ENCODE measurements at regions not wholly inside any gene's neighbourhood (a gene's known extent, or its start where the extent isn't known, plus 50 kb on each side); places are given as distances from the start of the nearest gene placed in this dataset.

DNA sequence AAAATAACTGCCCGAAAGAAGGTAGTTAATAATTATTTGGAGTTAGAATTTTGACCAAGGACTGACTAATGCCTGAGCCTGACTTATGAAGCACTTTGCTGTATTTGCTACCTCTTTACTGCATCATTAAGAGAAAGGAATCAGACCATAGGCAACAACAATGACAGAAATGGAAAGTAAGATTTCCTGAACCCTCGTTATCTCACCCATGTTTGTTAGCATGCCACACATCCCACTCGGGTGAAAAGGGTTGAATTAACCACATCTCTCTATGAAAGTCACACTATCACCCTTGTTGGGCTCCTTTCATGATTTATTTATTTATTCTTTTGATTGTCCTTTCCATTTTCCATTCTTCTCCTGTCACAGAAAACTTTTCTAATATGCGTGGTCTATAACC lies 59.6 kb downstream of the OLIG3 start:
- peaks cover 3% of the 10 kb centered on the region for H3K9me3 Mint-ChIP-seq
- no peak overlapping the region for H3K27ac Mint-ChIP-seq
- DNase-seq: no peak
- no peaks in the 10 kb centered on the region for H3K4me1 Mint-ChIP-seq
- no peak overlapping the region for H3K4me3 Mint-ChIP-seq
- H3K36me3 Mint-ChIP-seq: no peaks in the 10 kb centered on the region
- H3K27me3 Mint-ChIP-seq: no peaks in the 10 kb centered on the region

GRCh38 chr6:137432054-137432611 lies 62.1 kb downstream of the OLIG3 start:
- Mint-ChIP-seq H3K27ac (no peak overlapping the region), H3K9me3 (no peaks in the 10 kb centered on the region), H3K4me1 (no peaks in the 10 kb centered on the region), H3K4me3 (no peak overlapping the region), H3K36me3 (no peaks in the 10 kb centered on the region), H3K27me3 (no peaks in the 10 kb centered on the region)
- no peak for DNase-seq

- Mint-ChIP-seq H3K9me3 (no peaks in the 10 kb centered on the region), H3K36me3 (no peaks in the 10 kb centered on the region), H3K4me1 (no peaks in the 10 kb centered on the region), H3K27ac (no peak overlapping the region), H3K4me3 (no peak overlapping the region), H3K27me3 (no peaks in the 10 kb centered on the region)
- DNase-seq: no peak
Measured at GRCh38 chr6:137430954-137431353, 63.2 kb downstream of the OLIG3 start.

- Mint-ChIP-seq H3K4me1 (peaks cover 15% of the 10 kb centered on the region), H3K4me3 (no peak overlapping the region), H3K27ac (no peak overlapping the region), H3K27me3 (no peaks in the 10 kb centered on the region), H3K36me3 (no peaks in the 10 kb centered on the region), H3K9me3 (no peaks in the 10 kb centered on the region)
- no peak for DNase-seq
Measured at GRCh38 chr6:137427656-137428290, 66.4 kb downstream of the OLIG3 start.

DNA sequence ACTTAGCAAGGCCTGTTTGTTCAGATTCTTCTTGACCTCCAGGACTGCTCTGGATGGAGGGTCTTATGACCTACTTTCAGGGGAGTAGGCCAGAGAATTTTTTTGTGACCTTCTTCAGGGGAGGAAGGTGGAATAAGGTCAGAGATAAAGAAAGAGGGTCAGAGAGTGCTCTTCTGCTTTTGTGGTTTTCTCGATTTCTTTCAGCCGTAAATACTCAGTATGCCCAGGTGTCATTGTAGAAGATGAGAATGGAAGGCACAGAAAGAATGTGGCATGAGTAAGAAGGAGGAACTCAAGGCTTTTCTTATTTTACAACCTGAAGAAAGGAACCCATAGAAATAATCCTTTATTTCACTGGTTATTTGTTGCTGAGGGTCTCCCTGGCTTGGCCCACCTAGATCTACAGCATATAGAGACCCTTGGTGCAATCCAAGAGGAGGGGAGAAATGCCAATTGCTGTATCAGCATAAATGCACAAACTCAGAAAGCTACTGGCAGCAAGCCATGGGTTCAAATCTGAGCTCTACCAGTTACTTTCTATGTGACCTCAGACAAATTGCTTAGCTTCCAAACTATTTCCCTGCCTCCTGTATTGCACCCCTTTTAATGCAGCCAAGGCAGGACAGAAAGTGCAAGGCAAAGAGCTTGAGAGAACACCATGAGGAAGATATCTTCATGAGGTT lies 68.0 kb downstream of the OLIG3 start:
- Mint-ChIP-seq H3K4me1 (peaks cover 15% of the 10 kb centered on the region), H3K9me3 (no peaks in the 10 kb centered on the region), H3K27me3 (no peaks in the 10 kb centered on the region), H3K27ac (no peak overlapping the region), H3K4me3 (no peak overlapping the region), H3K36me3 (no peaks in the 10 kb centered on the region)
- DNase-seq: no peak

GRCh38 chr6:137424251-137424650 lies 69.9 kb downstream of the OLIG3 start:
- no peaks in the 10 kb centered on the region for H3K27me3 Mint-ChIP-seq
- DNase-seq: no peak
- no peaks in the 10 kb centered on the region for H3K36me3 Mint-ChIP-seq
- H3K4me3 Mint-ChIP-seq: peak overlapping the region; percentile 25
- H3K4me1 Mint-ChIP-seq: peaks cover 15% of the 10 kb centered on the region
- no peaks in the 10 kb centered on the region for H3K9me3 Mint-ChIP-seq
- no peak overlapping the region for H3K27ac Mint-ChIP-seq

- DNase-seq: no peak
- Mint-ChIP-seq H3K27ac (no peak overlapping the region), H3K9me3 (no peaks in the 10 kb centered on the region), H3K4me3 (no peak overlapping the region), H3K36me3 (no peaks in the 10 kb centered on the region), H3K4me1 (peaks cover 15% of the 10 kb centered on the region), H3K27me3 (no peaks in the 10 kb centered on the region)
Measured at GRCh38 chr6:137423451-137424168, 70.6 kb downstream of the OLIG3 start.

DNA sequence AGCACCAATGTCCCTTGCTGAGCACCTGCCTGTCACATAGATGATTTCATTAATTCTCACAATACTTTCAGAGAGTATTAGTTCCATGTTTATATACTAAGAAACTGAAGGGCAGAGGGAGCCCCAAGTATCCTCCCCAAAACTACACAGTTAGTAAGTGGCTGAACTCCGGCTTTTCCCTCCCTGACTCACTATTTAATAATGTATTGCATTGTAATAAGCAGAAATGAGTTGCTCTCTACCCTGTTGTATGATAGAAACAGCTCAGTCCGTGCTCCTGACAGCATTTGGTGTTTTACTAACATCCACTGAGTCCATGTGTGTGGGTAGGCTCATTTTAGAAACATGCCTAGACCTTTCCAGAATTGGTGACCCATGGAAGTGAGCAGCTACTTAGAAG lies 76.8 kb downstream of the OLIG3 start:
- no peaks in the 10 kb centered on the region for H3K9me3 Mint-ChIP-seq
- H3K27ac Mint-ChIP-seq: no peak overlapping the region
- peaks cover 4% of the 10 kb centered on the region for H3K27me3 Mint-ChIP-seq
- no peaks in the 10 kb centered on the region for H3K36me3 Mint-ChIP-seq
- H3K4me1 Mint-ChIP-seq: peaks cover 10% of the 10 kb centered on the region
- H3K4me3 Mint-ChIP-seq: no peak overlapping the region
- no peak for DNase-seq

DNA sequence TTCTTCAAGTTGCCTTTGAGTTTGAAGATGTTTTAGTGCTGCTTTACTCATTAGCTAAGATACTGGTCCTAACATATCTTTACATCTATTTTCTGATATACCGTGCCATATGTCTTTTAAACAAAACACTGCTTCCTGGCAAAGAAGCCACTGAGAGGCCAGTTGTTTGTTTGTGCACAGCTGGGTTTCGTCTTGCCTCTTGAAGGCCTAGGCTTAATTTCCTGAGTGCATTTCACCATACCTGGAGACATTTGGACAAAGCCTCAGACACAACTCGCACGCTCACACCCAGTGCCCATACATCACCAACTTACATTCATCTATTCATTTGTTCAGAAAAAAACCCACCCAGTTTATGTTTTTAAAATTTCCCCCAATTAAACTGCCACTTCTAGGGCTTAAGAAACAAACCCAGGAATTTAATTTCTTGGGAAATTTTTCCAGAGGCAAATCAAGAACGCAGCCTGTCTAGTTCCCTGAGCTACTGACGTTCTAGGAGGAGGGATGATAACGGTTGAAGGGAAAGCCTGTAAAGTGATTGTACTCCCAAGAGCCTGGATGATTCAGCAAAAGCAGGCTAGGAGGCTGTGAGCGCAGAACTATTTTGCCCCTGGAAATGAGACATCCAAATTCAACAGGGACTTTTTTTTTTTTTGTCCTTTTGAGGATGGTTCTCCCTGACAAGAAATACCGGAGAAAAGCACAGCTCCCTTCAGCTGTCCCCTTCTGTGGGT lies 77.7 kb downstream of the OLIG3 start:
- no peak overlapping the region for H3K4me3 Mint-ChIP-seq
- DNase-seq: no peak
- H3K9me3 Mint-ChIP-seq: no peaks in the 10 kb centered on the region
- H3K27ac Mint-ChIP-seq: no peak overlapping the region
- no peaks in the 10 kb centered on the region for H3K36me3 Mint-ChIP-seq
- peaks cover 4% of the 10 kb centered on the region for H3K27me3 Mint-ChIP-seq
- peaks cover 10% of the 10 kb centered on the region for H3K4me1 Mint-ChIP-seq

GRCh38 chr6:137415834-137416190 lies 78.4 kb downstream of the OLIG3 start:
- Mint-ChIP-seq H3K4me3 (peak overlapping the region; percentile 70), H3K9me3 (no peaks in the 10 kb centered on the region), H3K4me1 (peaks cover 10% of the 10 kb centered on the region), H3K36me3 (no peaks in the 10 kb centered on the region), H3K27ac (no peak overlapping the region), H3K27me3 (peaks cover 4% of the 10 kb centered on the region)
- no peak for DNase-seq

- no peaks in the 10 kb centered on the region for H3K36me3 Mint-ChIP-seq
- H3K4me3 Mint-ChIP-seq: peak overlapping the region; percentile 70
Measured at GRCh38 chr6:137415127-137415833, 78.9 kb downstream of the OLIG3 start.

DNA sequence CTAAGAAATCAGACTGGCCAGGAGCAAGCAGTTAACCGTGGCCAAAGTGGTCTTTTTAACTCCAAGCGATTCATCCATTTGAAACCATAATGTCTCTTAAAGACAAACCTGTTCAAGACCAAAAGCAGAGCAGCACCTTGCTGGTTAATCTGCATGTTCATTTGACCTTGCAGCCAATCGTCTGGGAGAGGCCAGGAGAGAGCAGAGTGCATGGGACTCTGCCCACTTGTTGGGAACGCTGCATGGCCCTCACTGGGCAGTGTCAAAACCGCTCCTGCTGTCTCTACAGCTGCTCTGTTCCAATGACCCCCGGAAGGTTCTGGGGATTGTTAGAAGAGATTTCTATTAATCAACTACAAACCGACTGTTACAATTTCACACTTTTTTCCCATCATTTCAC lies 79.6 kb downstream of the OLIG3 start:
- peaks cover 4% of the 10 kb centered on the region for H3K27me3 Mint-ChIP-seq
- peaks cover 10% of the 10 kb centered on the region for H3K4me1 Mint-ChIP-seq
- DNase-seq: no peak
- H3K4me3 Mint-ChIP-seq: no peak overlapping the region
- no peaks in the 10 kb centered on the region for H3K9me3 Mint-ChIP-seq
- H3K36me3 Mint-ChIP-seq: no peaks in the 10 kb centered on the region
- no peak overlapping the region for H3K27ac Mint-ChIP-seq

More at GRCh38 chr6:137415127-137415833, 78.9 kb downstream of the OLIG3 start:
- Mint-ChIP-seq H3K9me3 (no peaks in the 10 kb centered on the region), H3K4me1 (peaks cover 10% of the 10 kb centered on the region), H3K27ac (no peak overlapping the region), H3K27me3 (peaks cover 4% of the 10 kb centered on the region)
- peak; percentile 44 for DNase-seq

DNA sequence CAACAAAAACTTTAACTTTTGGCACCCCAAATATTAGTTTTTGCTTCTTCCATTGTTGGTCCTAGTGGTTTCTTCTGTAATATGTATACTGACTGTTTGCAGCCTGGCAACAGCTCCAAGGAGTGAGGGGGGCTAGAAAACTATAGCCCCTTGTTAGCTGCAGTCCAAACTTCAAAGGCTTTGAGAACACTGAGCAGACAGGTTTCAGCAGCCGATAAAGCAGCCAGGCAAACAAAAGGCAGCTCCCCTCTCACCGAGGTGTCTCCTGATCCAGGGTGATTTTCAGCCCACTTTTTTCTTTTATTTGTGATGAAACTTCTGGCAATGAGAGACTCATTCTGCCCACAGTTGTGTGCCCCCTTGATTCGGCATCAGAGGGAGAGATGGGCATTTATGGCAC lies 80.7 kb downstream of the OLIG3 start:
- H3K36me3 Mint-ChIP-seq: no peaks in the 10 kb centered on the region
- H3K27ac Mint-ChIP-seq: no peak overlapping the region
- peaks cover 4% of the 10 kb centered on the region for H3K27me3 Mint-ChIP-seq
- peaks cover 4% of the 10 kb centered on the region for H3K9me3 Mint-ChIP-seq
- peaks cover 10% of the 10 kb centered on the region for H3K4me1 Mint-ChIP-seq
- no peak overlapping the region for H3K4me3 Mint-ChIP-seq
- DNase-seq: no peak

DNA sequence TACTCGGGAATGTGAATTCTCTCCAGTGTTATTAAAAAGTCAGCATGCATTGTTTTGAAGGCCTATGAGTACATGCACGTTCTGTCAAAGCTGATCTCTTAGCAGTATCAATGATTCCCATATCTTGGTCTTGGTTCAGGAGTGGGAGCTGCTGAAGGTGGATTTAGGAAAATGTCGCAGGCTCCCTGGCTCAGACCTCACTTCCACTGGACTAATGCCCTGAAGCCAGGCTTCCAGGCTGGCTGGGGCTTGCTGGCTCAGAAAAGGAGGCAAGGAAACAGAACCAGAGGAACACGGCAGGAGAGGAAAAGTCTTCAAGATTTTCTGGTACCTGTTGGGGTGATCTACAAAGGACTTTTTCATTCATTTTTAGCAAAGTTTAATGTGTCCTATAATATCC lies 81.6 kb downstream of the OLIG3 start:
- Mint-ChIP-seq H3K4me1 (peaks cover 10% of the 10 kb centered on the region), H3K36me3 (no peaks in the 10 kb centered on the region), H3K27me3 (peaks cover 4% of the 10 kb centered on the region)

More for the DNA sequence above, 81.6 kb downstream of the OLIG3 start:
- no peak overlapping the region for H3K27ac Mint-ChIP-seq
- H3K9me3 Mint-ChIP-seq: peaks cover 8% of the 10 kb centered on the region
- no peak overlapping the region for H3K4me3 Mint-ChIP-seq
- no peak for DNase-seq

Measured in activated naive CD8-positive, alpha-beta T cell treated with anti-CD3 and anti-CD28 coated beads for 36 hours (primary cell).